ENCODE measurements at regions not wholly inside any gene's neighbourhood (a gene's known extent, or its start where the extent isn't known, plus 50 kb on each side); places are given as distances from the start of the nearest gene placed in this dataset.
A peak's percentile ranks its signal among the peaks of the same experiment; 100 is the strongest.

- DNase-seq (ENCODE audit: low spot score), result no peak
Measured at GRCh38 chr5:93107141-93107540, 473.9 kb downstream of the NR2F1-AS1 start.

GRCh38 chr5:93101661-93102060 lies 479.4 kb downstream of the NR2F1-AS1 start:
- DNase-seq (ENCODE audit: low spot score), result no peak

- DNase-seq (ENCODE audit: low spot score), result no peak
Measured at GRCh38 chr5:93100976-93101375, 480.0 kb downstream of the NR2F1-AS1 start.

- no peak for DNase-seq (ENCODE audit: low spot score)
Measured at GRCh38 chr5:93100428-93100827, 480.6 kb downstream of the NR2F1-AS1 start.

GRCh38 chr5:93099902-93100347 lies 481.1 kb downstream of the NR2F1-AS1 start:
- DNase-seq (ENCODE audit: low spot score), result no peak

GRCh38 chr5:93096561-93096960 lies 484.5 kb downstream of the NR2F1-AS1 start:
- DNase-seq (ENCODE audit: low spot score), result no peak

GRCh38 chr5:93092349-93093105 lies 488.5 kb downstream of the NR2F1-AS1 start:
- peak; percentile 45 for DNase-seq (ENCODE audit: low spot score)

- DNase-seq (ENCODE audit: low spot score), result no peak
Measured at GRCh38 chr5:93090698-93091097, 490.3 kb downstream of the NR2F1-AS1 start.

- peak; percentile 18 for DNase-seq (ENCODE audit: low spot score)
Measured at GRCh38 chr5:93088592-93089389, 492.2 kb downstream of the NR2F1-AS1 start.

- no peak for DNase-seq (ENCODE audit: low spot score)
Measured at GRCh38 chr5:93087326-93087725, 493.7 kb downstream of the NR2F1-AS1 start.

- DNase-seq (ENCODE audit: low spot score), result no peak
Measured at GRCh38 chr5:93082981-93083380, 498.0 kb downstream of the NR2F1-AS1 start.

- no peak for DNase-seq (ENCODE audit: low spot score)
Measured at GRCh38 chr5:93079046-93079445, 502.0 kb downstream of the NR2F1-AS1 start.

- peak; percentile 88 for DNase-seq (ENCODE audit: low spot score)
Measured at GRCh38 chr5:93078082-93079038, 502.7 kb downstream of the NR2F1-AS1 start.

- no peak for DNase-seq (ENCODE audit: low spot score)
Measured at GRCh38 chr5:93076566-93076965, 504.5 kb downstream of the NR2F1-AS1 start.

- DNase-seq (ENCODE audit: low spot score), result no peak
Measured at GRCh38 chr5:93076096-93076495, 504.9 kb downstream of the NR2F1-AS1 start.

- no peak for DNase-seq (ENCODE audit: low spot score)
Measured at GRCh38 chr5:93073547-93073946, 507.5 kb downstream of the NR2F1-AS1 start.

- no peak for DNase-seq (ENCODE audit: low spot score)
Measured at GRCh38 chr5:93072831-93073459, 508.1 kb downstream of the NR2F1-AS1 start.

- DNase-seq (ENCODE audit: low spot score), result no peak
Measured at GRCh38 chr5:93071710-93072109, 509.3 kb downstream of the NR2F1-AS1 start.

- DNase-seq (ENCODE audit: low spot score), result no peak
Measured at GRCh38 chr5:93070938-93071337, 510.1 kb downstream of the NR2F1-AS1 start.

GRCh38 chr5:93069276-93069675 lies 511.7 kb downstream of the NR2F1-AS1 start:
- DNase-seq (ENCODE audit: low spot score), result no peak

- DNase-seq (ENCODE audit: low spot score), result no peak
Measured at GRCh38 chr5:93062548-93062947, 518.5 kb downstream of the NR2F1-AS1 start.

Data from umbilical cord (tissue), 1 donor.